Neural progenitor cell (in vitro differentiated cells): ENCODE measurements at regions not wholly inside any gene's neighbourhood (a gene's known extent, or its start where the extent isn't known, plus 50 kb on each side); places are given as distances from the start of the nearest gene placed in this dataset.

Source experiments
- DNase-seq: peaks from one replicate; pipeline ENCODE4 v3.0.0-alpha.2; 2016; ENCODE audit warnings: low spot score
- H2AFZ ChIP-seq: fragments of 200-600 bp; sonication (generic); replicated peaks from 2 replicates; pipeline ENCODE4 v1.6.1; 2016; ENCODE audit warnings: antibody characterized with exemption
- H3F3A ChIP-seq: fragments of 200-600 bp; sonication (generic); 2 replicates; pipeline ENCODE4 v1.6.1; 2016; ENCODE audit warnings: antibody characterized with exemption, low read depth
- H3K27ac ChIP-seq: fragments of 200-600 bp; sonication (generic); 2 replicates; pipeline ENCODE4 v1.5.1; 2016; ENCODE audit warnings: mild to moderate bottlenecking
- H3K27me3 ChIP-seq: fragments of 200-600 bp; sonication (generic); 2 replicates; pipeline ENCODE4 v1.6.1; 2016; ENCODE audit warnings: mild to moderate bottlenecking, moderate library complexity
- H3K36me3 ChIP-seq: fragments of 200-600 bp; sonication (generic); 2 replicates; pipeline ENCODE4 v1.5.1; 2016
- H3K4me1 ChIP-seq: fragments of 200-600 bp; sonication (generic); 2 replicates; pipeline ENCODE4 v1.6.1; 2016; ENCODE audit warnings: mixed run types
- H3K4me2 ChIP-seq: fragments of 200-600 bp; sonication (generic); 2 replicates; pipeline ENCODE4 v1.6.1; 2016
- H3K4me3 ChIP-seq: fragments of 200-600 bp; sonication (generic); 2 replicates; pipeline ENCODE4 v1.5.1; 2016
- H3K79me2 ChIP-seq: fragments of 200-600 bp; sonication (generic); 2 replicates; pipeline ENCODE4 v1.6.1; 2016; ENCODE audit warnings: low read depth
- H3K9ac ChIP-seq: fragments of 200-600 bp; sonication (generic); 2 replicates; pipeline ENCODE4 v1.6.1; 2016
- H3K9me3 ChIP-seq: fragments of 200-600 bp; sonication (generic); 2 replicates; pipeline ENCODE4 v1.5.1; 2016; ENCODE audit warnings: low read depth
- H4K20me1 ChIP-seq: fragments of 200-600 bp; sonication (generic); 2 replicates; pipeline ENCODE4 v1.6.1; 2016; ENCODE audit warnings: low read depth
- H3K27ac Mint-ChIP-seq: 3 replicates; pipeline ENCODE4 v1.8.0; 2021; ENCODE audit warnings: mixed read lengths
- H3K27me3 Mint-ChIP-seq: 2 replicates; pipeline ENCODE4 v1.8.0; 2022; ENCODE audit warnings: low read depth, mild to moderate bottlenecking, inconsistent platforms, moderate library complexity, mixed read lengths; ENCODE audit not compliant: insufficient read depth
- H3K36me3 Mint-ChIP-seq: 3 replicates; pipeline ENCODE4 v1.8.0; 2021; ENCODE audit warnings: mixed read lengths
- H3K4me1 Mint-ChIP-seq: 3 replicates; pipeline ENCODE4 v1.8.0; 2021; ENCODE audit warnings: mixed read lengths
- H3K4me3 Mint-ChIP-seq: 3 replicates; pipeline ENCODE4 v1.8.0; 2021; ENCODE audit warnings: mild to moderate bottlenecking, moderate library complexity, mixed read lengths
- H3K9me3 Mint-ChIP-seq: 3 replicates; pipeline ENCODE4 v1.8.0; 2020; ENCODE audit warnings: mixed read lengths
- CTCF ChIP-seq: fragments of 200-600 bp; sonication (generic); IDR thresholded peaks from 2 replicates; pipeline ENCODE4 v1.5.1; 2017; ENCODE audit warnings: antibody characterized with exemption, mild to moderate bottlenecking
- EZH2 ChIP-seq: fragments of 200-600 bp; sonication (generic); IDR thresholded peaks from 2 replicates; pipeline ENCODE4 v1.6.1; 2017; ENCODE audit warnings: antibody characterized with exemption, mild to moderate bottlenecking, moderate library complexity
- EZH2phosphoT487 ChIP-seq: fragments of 200-600 bp; sonication (generic); IDR thresholded peaks from 2 replicates; pipeline ENCODE4 v1.6.1; 2017; ENCODE audit warnings: antibody characterized with exemption

DNA sequence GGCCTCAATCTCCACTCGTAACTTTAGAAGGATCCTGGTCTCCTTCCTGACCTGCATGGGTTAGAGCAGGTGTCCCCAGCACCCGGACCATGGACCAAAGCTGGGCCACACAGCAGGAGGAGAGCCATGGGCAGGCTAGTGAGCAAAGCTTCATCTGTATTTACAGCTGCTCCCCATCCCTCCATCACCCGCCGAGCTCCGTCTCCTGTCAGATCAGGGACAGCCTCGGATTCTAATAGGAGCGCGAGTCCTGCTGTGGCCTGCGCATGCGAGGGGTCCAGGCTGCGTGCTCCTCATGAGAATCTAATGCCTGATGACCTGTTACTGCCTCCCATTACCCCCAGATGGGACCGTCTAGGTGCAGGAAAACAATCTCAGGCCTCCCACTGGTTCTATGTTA lies 297.7 kb upstream of the SALL3 start:
- Histone ChIP-seq H2AFZ (no peak overlapping the region), H3K4me2 (no peak overlapping the region), H3K9me3 (no peaks in the 10 kb centered on the region), H3K4me1 (peaks cover 8% of the 10 kb centered on the region), H4K20me1 (no peaks in the 10 kb centered on the region), H3K9ac (no peak overlapping the region), H3K79me2 (no peaks in the 10 kb centered on the region), H3K4me3 (no peak overlapping the region), H3K27me3 (no peaks in the 10 kb centered on the region), H3K36me3 (no peaks in the 10 kb centered on the region), H3F3A (no peaks in the 10 kb centered on the region), H3K27ac (no peak overlapping the region)
- no peaks in the 10 kb centered on the region for H3K9me3 Mint-ChIP-seq
- no peak overlapping the region for H3K27ac Mint-ChIP-seq
- no peak for TF ChIP-seq EZH2phosphoT487
- no peak for DNase-seq
- peaks cover 31% of the 10 kb centered on the region for H3K4me1 Mint-ChIP-seq
- no peak overlapping the region for H3K4me3 Mint-ChIP-seq
- H3K27me3 Mint-ChIP-seq = peaks cover 6% of the 10 kb centered on the region
- H3K36me3 Mint-ChIP-seq = no peaks in the 10 kb centered on the region

DNA sequence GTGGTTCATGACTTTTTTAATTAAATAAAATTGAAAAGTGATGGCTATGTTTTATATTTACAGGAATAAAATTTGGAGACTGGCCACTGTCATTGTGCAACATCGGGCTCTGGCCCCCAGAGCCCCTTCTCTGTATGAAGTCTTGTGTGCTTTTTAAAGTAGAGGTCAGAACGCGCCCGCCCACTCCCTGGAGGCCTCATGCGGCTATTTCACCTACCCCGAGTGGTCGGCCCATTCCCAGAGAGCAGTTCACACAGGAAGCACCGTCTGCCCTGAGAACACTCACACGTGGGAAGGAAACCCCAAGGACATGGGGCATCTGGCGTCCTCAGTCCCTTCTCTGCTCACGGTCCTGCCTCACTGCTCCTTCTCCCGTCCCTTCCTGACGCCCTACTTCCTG lies 296.9 kb upstream of the SALL3 start:
- H3K27ac Mint-ChIP-seq = no peak overlapping the region
- Histone ChIP-seq H3F3A (no peaks in the 10 kb centered on the region), H3K4me2 (no peak overlapping the region), H3K9me3 (no peaks in the 10 kb centered on the region), H3K27ac (no peak overlapping the region), H2AFZ (no peak overlapping the region), H3K79me2 (no peaks in the 10 kb centered on the region), H3K27me3 (no peaks in the 10 kb centered on the region), H3K9ac (no peak overlapping the region), H3K4me3 (no peak overlapping the region), H3K4me1 (peaks cover 8% of the 10 kb centered on the region), H4K20me1 (no peaks in the 10 kb centered on the region), H3K36me3 (no peaks in the 10 kb centered on the region)
- DNase-seq = no peak
- H3K27me3 Mint-ChIP-seq = peaks cover 8% of the 10 kb centered on the region
- no peak for TF ChIP-seq CTCF
- no peak for TF ChIP-seq EZH2phosphoT487
- no peak for TF ChIP-seq EZH2
- no peaks in the 10 kb centered on the region for H3K9me3 Mint-ChIP-seq
- no peaks in the 10 kb centered on the region for H3K36me3 Mint-ChIP-seq
- peaks cover 28% of the 10 kb centered on the region for H3K4me1 Mint-ChIP-seq
- H3K4me3 Mint-ChIP-seq = no peak overlapping the region

DNA sequence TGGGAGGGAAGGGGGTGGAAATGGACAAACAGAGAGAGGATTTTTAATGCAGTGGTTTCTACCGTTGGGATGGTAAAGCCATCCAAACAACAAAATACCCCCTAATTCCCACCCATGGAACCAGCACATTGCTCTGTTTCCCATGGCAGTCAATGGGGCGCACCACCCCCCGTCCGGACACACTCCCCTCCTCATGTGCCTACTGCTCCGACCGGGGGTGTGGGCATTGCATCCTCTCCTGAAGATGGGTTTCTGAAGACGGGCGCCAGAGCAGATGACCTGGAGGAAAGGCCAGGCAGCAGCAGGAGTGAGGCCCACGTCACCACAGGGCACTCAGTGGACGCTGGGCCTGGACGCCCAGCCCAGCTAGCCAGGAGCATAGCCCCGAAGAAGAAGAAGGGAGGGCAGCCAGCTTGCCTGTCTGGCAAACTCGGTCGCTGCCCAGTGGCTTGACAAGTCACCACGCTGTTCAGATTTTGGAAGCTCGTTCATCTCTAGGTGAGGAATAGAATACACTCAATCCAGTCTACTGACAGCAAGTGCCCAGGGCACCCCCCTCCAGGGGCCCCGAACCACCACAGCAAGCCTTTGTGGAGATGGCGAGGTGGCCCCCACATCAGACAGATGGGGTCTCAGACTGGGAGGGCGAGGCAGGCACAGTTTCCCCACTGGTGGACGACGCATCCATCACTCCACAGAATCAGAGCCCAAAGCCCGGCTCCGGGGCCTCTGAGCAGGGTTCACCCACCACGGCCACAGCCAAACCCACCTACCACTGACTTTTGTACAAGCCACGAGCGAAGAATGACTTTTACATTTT lies 296.2 kb upstream of the SALL3 start:
- Histone ChIP-seq H3K9me3 (no peaks in the 10 kb centered on the region), H3F3A (no peaks in the 10 kb centered on the region), H3K36me3 (no peaks in the 10 kb centered on the region), H4K20me1 (no peaks in the 10 kb centered on the region), H3K4me1 (peaks cover 8% of the 10 kb centered on the region), H2AFZ (no peak overlapping the region), H3K79me2 (no peaks in the 10 kb centered on the region), H3K27me3 (no peaks in the 10 kb centered on the region), H3K27ac (no peak overlapping the region), H3K4me2 (no peak overlapping the region), H3K9ac (no peak overlapping the region), H3K4me3 (no peak overlapping the region)
- no peaks in the 10 kb centered on the region for H3K9me3 Mint-ChIP-seq
- H3K27ac Mint-ChIP-seq = no peak overlapping the region
- H3K4me1 Mint-ChIP-seq = peaks cover 28% of the 10 kb centered on the region
- H3K36me3 Mint-ChIP-seq = no peaks in the 10 kb centered on the region
- no peak for DNase-seq
- TF ChIP-seq EZH2 = no peak
- no peak for TF ChIP-seq EZH2phosphoT487
- no peak for TF ChIP-seq CTCF
- H3K4me3 Mint-ChIP-seq = no peak overlapping the region
- peaks cover 9% of the 10 kb centered on the region for H3K27me3 Mint-ChIP-seq

- Histone ChIP-seq H3K36me3 (no peaks in the 10 kb centered on the region), H3K9ac (no peak overlapping the region), H2AFZ (no peak overlapping the region), H3K4me2 (no peak overlapping the region), H3K27ac (no peak overlapping the region), H4K20me1 (no peaks in the 10 kb centered on the region), H3K4me3 (no peak overlapping the region), H3K27me3 (no peaks in the 10 kb centered on the region), H3F3A (no peaks in the 10 kb centered on the region), H3K79me2 (no peaks in the 10 kb centered on the region), H3K4me1 (no peaks in the 10 kb centered on the region), H3K9me3 (no peaks in the 10 kb centered on the region)
- H3K27ac Mint-ChIP-seq = peak overlapping the region; percentile 34
- peaks cover 11% of the 10 kb centered on the region for H3K4me1 Mint-ChIP-seq
- no peaks in the 10 kb centered on the region for H3K9me3 Mint-ChIP-seq
- H3K4me3 Mint-ChIP-seq = no peak overlapping the region
- H3K27me3 Mint-ChIP-seq = peaks cover 13% of the 10 kb centered on the region
- TF ChIP-seq CTCF (no peak), EZH2phosphoT487 (no peak), EZH2 (no peak)
- DNase-seq = no peak
- H3K36me3 Mint-ChIP-seq = no peaks in the 10 kb centered on the region
Observed at GRCh38 chr18:78685250-78685979, 294.2 kb upstream of the SALL3 start.
